ENCODE measurements at regions not wholly inside any gene's neighbourhood (a gene's known extent, or its start where the extent isn't known, plus 50 kb on each side); places are given as distances from the start of the nearest gene placed in this dataset.

DNA sequence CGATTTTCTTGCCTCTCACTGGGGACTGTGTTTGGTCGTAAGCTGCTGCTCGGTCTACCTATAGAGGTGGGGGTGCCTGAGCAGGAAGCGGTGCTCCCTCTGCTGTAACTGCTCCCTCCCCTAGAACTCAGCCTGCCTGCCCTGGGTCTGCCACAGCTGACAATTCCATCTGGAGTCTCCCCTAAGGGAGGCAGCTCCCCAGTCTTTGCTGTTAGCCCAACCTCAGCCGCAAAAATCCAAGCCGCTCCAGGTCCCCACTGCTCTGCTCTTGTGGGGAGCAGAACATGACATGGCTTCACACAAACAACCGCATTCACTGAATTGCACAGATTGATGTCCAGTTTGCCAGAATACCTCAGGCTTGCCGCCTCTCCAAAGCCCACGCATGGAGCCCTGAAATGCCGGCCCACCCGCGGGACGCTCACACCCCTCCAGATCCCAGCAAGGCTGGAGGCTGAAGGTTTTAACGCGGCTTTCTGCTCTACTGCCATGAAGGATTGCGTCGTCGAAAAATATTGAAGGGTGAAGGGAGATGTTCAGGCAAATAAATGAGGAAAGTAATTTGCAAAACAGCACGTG, 221.5 kb upstream of the FOXF1 start:
- Histone ChIP-seq H4K20me1 (ENCODE audit: insufficient read depth) (no peaks in the 10 kb centered on the region), H3K4me1 (ENCODE audit: control insufficient read depth in 1 of 2, insufficient read depth in 2 of 2, low read length in 2 of 2) (no peaks in the 10 kb centered on the region), H3K36me3 (ENCODE audit: control insufficient read depth in 1 of 2, insufficient read depth in 2 of 2, low read length in 2 of 2) (no peaks in the 10 kb centered on the region), H3K79me2 (ENCODE audit: insufficient read depth, low read length) (no peaks in the 10 kb centered on the region), H3K27me3 (ENCODE audit: insufficient read depth, low read length) (peaks cover 70% of the 10 kb centered on the region), H3K9me3 (ENCODE audit: control insufficient read depth in 1 of 2, insufficient read depth in 1 of 2, low read depth in 1 of 2, low read length in 2 of 2) (no peaks in the 10 kb centered on the region), H2AFZ (ENCODE audit: low read depth, low read length, poor library complexity, severe bottlenecking) (no peak overlapping the region), H3K4me2 (ENCODE audit: low read length) (no peak overlapping the region), H3K4me3 (replicated peaks in 1 of 2; ENCODE audit: low read depth in 1 of 2, low read length in 2 of 2) (no peak overlapping the region), H3K9me2 (ENCODE audit: insufficient read depth) (no peaks in the 10 kb centered on the region), H3K27ac (ENCODE audit: low read depth, low read length) (no peak overlapping the region), H3K9ac (ENCODE audit: low read length) (no peak overlapping the region)
- BruUV-seq (replicated peaks) = no TSS peak
- ATAC-seq (no peak), DNase-seq (ENCODE audit: low read depth, low spot score) (no peak)
- ChIA-PET CTCF (no interaction called here), RAD21 (ENCODE audit: low non-redundant PET in 1 of 2, low total read pairs in 2 of 2, uncharacterized antibody in 2 of 2, unreplicated experiment in 2 of 2) (no interaction called here), POLR2A (no interaction called here)
- TF ChIP-seq EZH2phosphoT487 (IDR thresholded peaks at IDR 0.05; ENCODE audit: borderline replicate concordance) (no peak), EGR1 (IDR thresholded peaks at IDR 0.05; ENCODE audit: low read depth) (no peak), POLR2A (IDR thresholded peaks at IDR 0.05; ENCODE audit: borderline replicate concordance, extremely low read depth, insufficient read depth, insufficient read length) (no peak), RAD21 (IDR thresholded peaks at IDR 0.05; ENCODE audit: low read depth) (no peak), ZNF274 (IDR thresholded peaks at IDR 0.05; ENCODE audit: low read depth, low read length) (no peak), ELF1 (IDR thresholded peaks at IDR 0.05; ENCODE audit: borderline replicate concordance, low read depth) (no peak), SRF (IDR thresholded peaks at IDR 0.05; ENCODE audit: low read depth) (no peak), ZFX (IDR thresholded peaks at IDR 0.05) (no peak)
- TF ChIP-seq, protein P1, sequence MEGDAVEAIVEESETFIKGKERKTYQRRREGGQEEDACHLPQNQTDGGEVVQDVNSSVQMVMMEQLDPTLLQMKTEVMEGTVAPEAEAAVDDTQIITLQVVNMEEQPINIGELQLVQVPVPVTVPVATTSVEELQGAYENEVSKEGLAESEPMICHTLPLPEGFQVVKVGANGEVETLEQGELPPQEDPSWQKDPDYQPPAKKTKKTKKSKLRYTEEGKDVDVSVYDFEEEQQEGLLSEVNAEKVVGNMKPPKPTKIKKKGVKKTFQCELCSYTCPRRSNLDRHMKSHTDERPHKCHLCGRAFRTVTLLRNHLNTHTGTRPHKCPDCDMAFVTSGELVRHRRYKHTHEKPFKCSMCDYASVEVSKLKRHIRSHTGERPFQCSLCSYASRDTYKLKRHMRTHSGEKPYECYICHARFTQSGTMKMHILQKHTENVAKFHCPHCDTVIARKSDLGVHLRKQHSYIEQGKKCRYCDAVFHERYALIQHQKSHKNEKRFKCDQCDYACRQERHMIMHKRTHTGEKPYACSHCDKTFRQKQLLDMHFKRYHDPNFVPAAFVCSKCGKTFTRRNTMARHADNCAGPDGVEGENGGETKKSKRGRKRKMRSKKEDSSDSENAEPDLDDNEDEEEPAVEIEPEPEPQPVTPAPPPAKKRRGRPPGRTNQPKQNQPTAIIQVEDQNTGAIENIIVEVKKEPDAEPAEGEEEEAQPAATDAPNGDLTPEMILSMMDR (IDR thresholded peaks at IDR 0.05 in 2 of 3, conservative IDR thresholded peaks at IDR 0.05 in 1 of 3; ENCODE audit: borderline replicate concordance in 1 of 3, insufficient read depth in 1 of 3, low read depth in 2 of 3, low read length in 2 of 3) = no peak
- TF ChIP-seq, protein P2, sequence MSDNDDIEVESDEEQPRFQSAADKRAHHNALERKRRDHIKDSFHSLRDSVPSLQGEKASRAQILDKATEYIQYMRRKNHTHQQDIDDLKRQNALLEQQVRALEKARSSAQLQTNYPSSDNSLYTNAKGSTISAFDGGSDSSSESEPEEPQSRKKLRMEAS (IDR thresholded peaks at IDR 0.05) = no peak
- intact Hi-C loops (cut with micrococcal nuclease) = no loop called here
